DND-41 (cell line): ENCODE measurements at regions not wholly inside any gene's neighbourhood (a gene's known extent, or its start where the extent isn't known, plus 50 kb on each side); places are given as distances from the start of the nearest gene placed in this dataset.

ENCODE experiments used
- CTCF ChIP-seq: IDR thresholded peaks from 2 replicates; pipeline ENCODE4 v1.5.1; 2012; ENCODE audit warnings: borderline replicate concordance, low read length, moderate library complexity, mild to moderate bottlenecking; ENCODE audit not compliant: poor library complexity, severe bottlenecking; ENCODE audit errors: extremely low read depth
- EZH2 ChIP-seq: IDR thresholded peaks from 3 replicates; pipeline ENCODE4 v1.6.1; 2012; ENCODE audit warnings: borderline replicate concordance, low read depth, mild to moderate bottlenecking, moderate library complexity, low read length, inconsistent platforms; ENCODE audit not compliant: severe bottlenecking

GRCh38 chr20:21014528-21014927, 91.6 kb downstream of the LINC00237 start:
- no peak for TF ChIP-seq CTCF
- no peak for TF ChIP-seq EZH2
